ENCODE measurements at regions not wholly inside any gene's neighbourhood (a gene's known extent, or its start where the extent isn't known, plus 50 kb on each side); places are given as distances from the start of the nearest gene placed in this dataset.

GRCh38 chr18:77990901-77991300, 741.3 kb downstream of the GALR1 start:
- ATAC-seq: no peak
- TF ChIP-seq BACH2 (CRISPR knock-in tag; IDR thresholded peaks at IDR 0.05; ENCODE audit: borderline replicate concordance) (no peak), PATZ1 (CRISPR knock-in tag; IDR thresholded peaks at IDR 0.05; ENCODE audit: borderline replicate concordance) (no peak), CSRNP3 (CRISPR knock-in tag; IDR thresholded peaks at IDR 0.05) (no peak), GLIS3 (CRISPR knock-in tag; IDR thresholded peaks at IDR 0.05) (no peak), ARNTL (CRISPR knock-in tag; IDR thresholded peaks at IDR 0.05; ENCODE audit: borderline replicate concordance, low read depth) (no peak), ZNF8 (CRISPR knock-in tag; IDR thresholded peaks at IDR 0.05) (no peak), TSHZ2 (CRISPR knock-in tag; IDR thresholded peaks at IDR 0.05) (no peak), SNAI2 (CRISPR knock-in tag; IDR thresholded peaks at IDR 0.05) (no peak), CSDC2 (CRISPR knock-in tag; IDR thresholded peaks at IDR 0.05) (no peak)

GRCh38 chr18:77992057-77992456, 742.4 kb downstream of the GALR1 start:
- no peak for ATAC-seq
- TF ChIP-seq BACH2 (CRISPR knock-in tag; IDR thresholded peaks at IDR 0.05; ENCODE audit: borderline replicate concordance) (no peak), ZC3H10 (CRISPR knock-in tag; IDR thresholded peaks at IDR 0.05) (no peak), SNAI2 (CRISPR knock-in tag; IDR thresholded peaks at IDR 0.05) (no peak), CSDC2 (CRISPR knock-in tag; IDR thresholded peaks at IDR 0.05) (no peak), OSR1 (CRISPR knock-in tag; IDR thresholded peaks at IDR 0.05) (no peak), TSHZ2 (CRISPR knock-in tag; IDR thresholded peaks at IDR 0.05) (no peak), ZNF70 (CRISPR knock-in tag; IDR thresholded peaks at IDR 0.05) (no peak)

GRCh38 chr18:77993188-77993981, 743.7 kb downstream of the GALR1 start:
- no peak for ATAC-seq
- no peak for TF ChIP-seq PPARA (CRISPR knock-in tag; IDR thresholded peaks at IDR 0.05; ENCODE audit: borderline replicate concordance)
- TF ChIP-seq TOX (CRISPR knock-in tag; IDR thresholded peaks at IDR 0.05; ENCODE audit: borderline replicate concordance): no peak
- no peak for TF ChIP-seq PATZ1 (CRISPR knock-in tag; IDR thresholded peaks at IDR 0.05; ENCODE audit: borderline replicate concordance)
- TF ChIP-seq ZFP3 (CRISPR knock-in tag; IDR thresholded peaks at IDR 0.05): no peak
- TF ChIP-seq OSR1 (CRISPR knock-in tag; IDR thresholded peaks at IDR 0.05): no peak
- no peak for TF ChIP-seq ZNF565 (CRISPR knock-in tag; conservative IDR thresholded peaks at IDR 0.05; ENCODE audit: low read depth)
- TF ChIP-seq ZFP30 (CRISPR knock-in tag; IDR thresholded peaks at IDR 0.05): no peak
- TF ChIP-seq GLIS3 (CRISPR knock-in tag; IDR thresholded peaks at IDR 0.05): no peak
- no peak for TF ChIP-seq ISL1 (CRISPR knock-in tag; IDR thresholded peaks at IDR 0.05)
- no peak for TF ChIP-seq CSRNP3 (CRISPR knock-in tag; IDR thresholded peaks at IDR 0.05)
- no peak for TF ChIP-seq ZC3H10 (CRISPR knock-in tag; IDR thresholded peaks at IDR 0.05)
- no peak for TF ChIP-seq SNAI2 (CRISPR knock-in tag; IDR thresholded peaks at IDR 0.05)
